C4-2B (cell line): ENCODE measurements at regions not wholly inside any gene's neighbourhood (a gene's known extent, or its start where the extent isn't known, plus 50 kb on each side); places are given as distances from the start of the nearest gene placed in this dataset.

Source experiments
- ZFX ChIP-seq: fragments of 450-650 bp; IDR thresholded peaks from 2 replicates; pipeline ENCODE4 v1.6.1; 2017
- TF ChIP-seq, protein P1 (sequence below): fragments of 450-650 bp; conservative IDR thresholded peaks from 2 replicates; pipeline ENCODE4 v1.5.1; 2017; ENCODE audit warnings: mild to moderate bottlenecking

DNA sequence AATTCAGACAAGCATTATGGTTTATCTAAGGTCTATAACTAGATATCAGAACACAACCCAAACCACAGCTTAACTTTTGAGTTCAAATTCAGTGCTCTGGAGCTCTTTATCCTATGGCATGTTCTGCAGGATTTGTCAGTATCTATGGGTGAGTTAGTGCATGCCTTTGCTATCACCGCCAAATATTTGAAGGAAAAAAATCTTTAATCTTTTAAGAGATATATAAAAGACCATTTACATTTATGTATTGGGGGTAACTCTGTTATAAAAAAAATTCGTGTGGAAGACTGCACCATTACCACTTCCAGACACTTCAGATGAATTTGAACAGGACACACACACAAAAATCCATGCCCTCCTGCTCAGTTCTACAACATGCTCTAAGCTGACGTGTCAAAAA is 313.5 kb upstream of the CHORDC1 start:
- TF ChIP-seq, protein P1, sequence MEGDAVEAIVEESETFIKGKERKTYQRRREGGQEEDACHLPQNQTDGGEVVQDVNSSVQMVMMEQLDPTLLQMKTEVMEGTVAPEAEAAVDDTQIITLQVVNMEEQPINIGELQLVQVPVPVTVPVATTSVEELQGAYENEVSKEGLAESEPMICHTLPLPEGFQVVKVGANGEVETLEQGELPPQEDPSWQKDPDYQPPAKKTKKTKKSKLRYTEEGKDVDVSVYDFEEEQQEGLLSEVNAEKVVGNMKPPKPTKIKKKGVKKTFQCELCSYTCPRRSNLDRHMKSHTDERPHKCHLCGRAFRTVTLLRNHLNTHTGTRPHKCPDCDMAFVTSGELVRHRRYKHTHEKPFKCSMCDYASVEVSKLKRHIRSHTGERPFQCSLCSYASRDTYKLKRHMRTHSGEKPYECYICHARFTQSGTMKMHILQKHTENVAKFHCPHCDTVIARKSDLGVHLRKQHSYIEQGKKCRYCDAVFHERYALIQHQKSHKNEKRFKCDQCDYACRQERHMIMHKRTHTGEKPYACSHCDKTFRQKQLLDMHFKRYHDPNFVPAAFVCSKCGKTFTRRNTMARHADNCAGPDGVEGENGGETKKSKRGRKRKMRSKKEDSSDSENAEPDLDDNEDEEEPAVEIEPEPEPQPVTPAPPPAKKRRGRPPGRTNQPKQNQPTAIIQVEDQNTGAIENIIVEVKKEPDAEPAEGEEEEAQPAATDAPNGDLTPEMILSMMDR: no peak
- no peak for TF ChIP-seq ZFX
